NCI-H345 treated with DMSO at 0.1 percent for 48 hours (cell line): ENCODE measurements at regions not wholly inside any gene's neighbourhood (a gene's known extent, or its start where the extent isn't known, plus 50 kb on each side); places are given as distances from the start of the nearest gene placed in this dataset.

Experiments used
- DNase-seq: peaks from one replicate; lab custom pipeline; 2025; ENCODE audit not compliant: unreplicated experiment; lab: John Stamatoyannopoulos, UW

DNA sequence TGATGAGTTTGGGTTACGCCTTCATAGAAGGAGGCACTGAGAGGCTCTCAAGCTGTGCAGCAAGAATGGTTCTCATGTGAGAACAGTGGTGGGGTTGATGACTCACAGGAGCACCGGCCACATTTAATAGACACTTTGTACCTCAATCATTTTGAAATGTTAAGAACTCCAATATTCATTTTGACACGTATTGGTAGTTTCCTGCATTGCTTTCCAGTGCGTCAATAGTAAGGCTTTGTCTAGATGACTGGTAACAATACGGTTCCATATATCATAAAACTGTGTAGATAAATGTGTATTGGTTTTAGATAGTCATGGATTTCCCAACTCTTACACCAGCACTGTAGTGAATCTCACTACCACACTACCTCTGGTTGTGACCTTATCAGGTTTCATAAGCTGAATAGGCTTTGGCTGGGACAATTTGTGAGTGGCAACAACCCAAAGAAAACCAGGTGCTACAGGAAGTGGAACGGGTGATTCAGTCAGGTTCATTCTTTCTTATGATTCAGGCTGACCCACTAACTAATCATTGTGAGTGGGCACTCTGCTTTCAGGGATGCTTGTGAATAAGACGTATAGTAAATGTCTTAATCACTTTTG is 362.6 kb downstream of the KLF5 start:
- DNase-seq, result no peak

DNA sequence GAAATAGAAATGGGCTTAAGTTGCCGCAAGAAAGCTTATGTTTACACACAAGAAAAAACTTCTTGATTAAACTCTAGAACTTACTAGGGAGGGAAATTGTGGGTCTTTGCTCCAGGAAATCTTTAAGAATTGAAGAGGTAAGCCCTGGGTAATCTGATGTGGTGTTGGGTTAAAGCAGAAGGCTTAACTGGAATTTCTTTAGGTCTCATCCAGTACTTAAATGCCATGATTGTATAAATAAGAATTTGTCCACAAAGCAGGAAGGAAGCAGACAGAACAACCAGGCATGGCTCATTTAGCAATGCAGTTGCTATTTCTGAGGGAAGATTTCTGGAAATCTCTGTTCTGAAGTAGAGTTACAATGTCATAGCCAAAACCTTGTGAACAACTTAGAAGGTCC is 360.4 kb downstream of the KLF5 start:
- DNase-seq, result no peak

DNA sequence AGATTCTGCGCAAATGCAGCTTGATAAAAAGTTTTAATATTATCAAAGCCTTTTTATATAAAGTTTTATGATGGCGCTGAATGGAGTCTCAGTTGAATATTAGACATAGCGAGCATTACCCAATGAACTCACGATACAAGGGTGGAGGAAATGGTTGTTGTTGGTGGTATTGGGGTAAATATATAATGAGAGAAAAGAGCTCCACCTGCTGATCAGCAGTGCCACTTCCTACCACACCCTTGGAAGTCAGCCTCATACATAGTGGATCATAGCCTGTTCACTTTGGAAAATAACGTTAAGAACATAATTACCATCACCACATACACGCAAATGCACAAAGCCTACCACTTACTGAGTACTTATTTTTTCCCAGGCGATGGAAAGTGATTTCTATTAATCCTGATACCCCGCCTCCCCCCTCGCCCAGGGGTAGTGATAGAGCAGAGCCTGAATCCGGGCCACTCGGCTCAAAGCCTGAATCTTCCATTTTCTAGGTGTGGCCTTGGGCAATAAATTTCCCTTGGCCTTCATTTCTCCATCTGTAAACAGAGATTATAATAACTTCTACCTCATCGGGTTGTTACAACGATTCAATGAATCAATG is 358.3 kb downstream of the KLF5 start:
- no peak for DNase-seq

DNA sequence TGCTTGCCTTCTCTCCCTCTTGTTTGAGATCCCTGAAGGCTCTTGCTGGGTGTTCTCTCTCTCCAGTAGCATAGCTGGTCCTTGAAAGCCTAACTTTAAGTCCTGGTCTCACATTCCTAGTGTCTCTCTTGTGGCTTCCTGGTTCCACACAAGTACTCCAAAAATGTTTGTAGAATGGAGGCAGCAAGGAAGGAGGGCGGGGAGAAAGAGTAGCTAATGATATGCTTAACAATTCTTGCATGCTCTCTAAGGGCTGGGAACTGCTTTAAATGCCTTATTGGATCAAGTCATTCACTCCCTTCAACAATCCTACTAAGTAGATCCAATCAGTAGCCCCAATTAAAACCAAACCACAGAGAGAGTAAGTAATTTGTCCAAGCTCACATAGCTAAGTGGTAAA is 357.3 kb downstream of the KLF5 start:
- DNase-seq, result no peak

DNA sequence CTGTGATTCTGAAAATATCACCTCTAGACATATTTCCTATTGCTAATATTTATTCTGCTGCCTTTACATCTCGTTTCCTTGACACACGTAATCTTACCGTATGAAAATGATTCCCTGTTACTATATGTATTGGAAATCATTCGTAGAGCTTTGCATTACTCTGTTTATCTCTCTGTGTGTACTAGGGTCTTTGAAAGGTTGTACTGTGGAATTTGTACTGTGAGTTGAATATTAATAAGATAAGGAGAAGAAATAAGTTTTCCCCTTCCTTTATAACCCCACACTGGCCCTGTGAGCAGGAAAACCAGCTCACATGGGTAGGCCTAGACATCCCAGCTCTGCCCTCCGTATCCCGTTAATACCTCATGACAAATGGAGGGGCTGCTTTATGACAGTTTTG is 354.9 kb downstream of the KLF5 start:
- no peak for DNase-seq

DNA sequence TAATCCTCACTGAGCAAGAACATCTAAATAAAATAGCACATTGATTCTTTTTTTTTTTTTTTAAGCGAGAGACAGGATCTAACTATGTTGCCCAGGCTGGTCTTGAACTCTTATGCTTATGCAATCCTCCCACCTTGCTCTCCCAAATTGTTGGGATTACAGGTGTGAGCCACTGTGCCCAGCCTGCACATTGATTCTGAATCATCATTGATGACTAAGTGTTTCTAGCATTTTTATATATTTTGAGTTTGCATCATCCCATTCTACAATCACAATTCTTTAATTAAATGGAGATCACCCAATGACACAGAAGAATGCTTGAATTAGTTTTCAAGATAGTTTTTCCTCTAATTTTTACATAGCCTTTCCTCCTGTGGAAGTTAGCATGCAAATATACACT is 354.1 kb downstream of the KLF5 start:
- DNase-seq, result no peak

DNA sequence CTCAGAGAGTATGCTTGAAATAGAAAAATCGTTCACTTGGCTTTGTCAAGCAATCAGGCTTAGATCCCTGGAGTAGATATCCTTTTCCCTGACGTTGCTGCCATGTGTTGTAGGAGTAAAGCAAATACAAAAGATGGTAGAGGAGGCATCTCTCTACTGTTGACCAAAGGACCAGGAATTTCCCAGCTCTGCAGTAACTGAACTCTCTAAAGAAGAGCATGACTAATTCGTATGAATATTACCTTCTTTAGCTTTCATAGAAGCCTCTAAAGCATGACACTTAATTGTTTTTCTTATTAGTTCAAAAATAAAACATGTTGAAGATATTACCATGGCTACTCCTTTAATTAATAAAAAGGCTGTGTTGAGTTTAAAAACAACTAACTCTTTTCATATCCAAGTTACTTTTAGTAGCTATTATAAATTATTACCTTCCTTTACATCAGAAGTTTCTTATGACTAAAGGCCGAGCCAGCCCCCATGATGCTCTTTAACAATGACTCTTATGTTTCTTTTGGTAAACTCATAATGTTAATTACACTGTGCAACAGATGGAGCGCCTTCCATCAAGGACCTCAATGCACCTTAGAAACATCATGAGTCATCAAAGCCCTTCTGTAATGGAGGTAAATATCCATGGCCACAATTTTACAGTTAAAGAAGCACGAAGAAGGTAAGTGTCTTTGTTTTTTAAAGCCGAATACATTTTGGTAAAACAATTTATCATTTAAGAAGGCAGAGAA is 352.4 kb downstream of the KLF5 start:
- DNase-seq, result no peak

DNA sequence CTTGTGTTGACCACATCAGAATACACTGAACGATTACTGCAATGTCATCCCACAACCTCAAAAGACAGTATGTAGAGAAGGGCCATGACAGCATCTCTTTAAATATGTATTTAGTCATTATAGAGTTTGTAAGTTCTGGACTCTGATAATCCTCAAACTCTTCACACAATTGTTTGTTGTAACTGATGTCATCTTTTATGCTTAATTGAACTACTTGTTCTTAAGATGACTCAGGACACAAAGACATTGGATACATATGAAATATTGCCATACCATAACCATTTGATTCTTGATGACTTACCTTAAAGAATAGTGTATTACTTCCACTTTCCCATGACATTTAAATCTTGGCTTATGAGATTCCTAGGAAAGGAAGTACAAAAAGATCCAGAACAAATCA is 347.6 kb downstream of the KLF5 start:
- no peak for DNase-seq

DNA sequence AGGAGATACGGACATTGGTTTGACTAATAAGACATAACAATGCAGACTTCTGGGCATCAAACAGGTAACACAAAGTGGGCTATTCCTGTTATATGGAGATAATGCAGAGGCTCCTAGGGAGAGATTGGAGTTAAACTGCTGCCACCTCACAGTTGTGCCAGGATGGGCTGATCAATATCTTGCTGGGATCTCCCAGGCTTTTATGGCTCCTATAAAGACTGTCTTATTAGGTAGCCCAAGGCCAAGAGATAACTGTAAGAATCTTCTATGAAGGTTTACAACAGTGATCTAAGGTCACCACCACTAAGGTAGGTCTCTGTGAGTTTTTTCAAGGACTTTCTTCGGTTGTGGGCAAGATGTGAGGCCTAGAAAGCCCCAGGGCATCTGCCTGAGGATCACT is 345.8 kb downstream of the KLF5 start:
- DNase-seq, result no peak

DNA sequence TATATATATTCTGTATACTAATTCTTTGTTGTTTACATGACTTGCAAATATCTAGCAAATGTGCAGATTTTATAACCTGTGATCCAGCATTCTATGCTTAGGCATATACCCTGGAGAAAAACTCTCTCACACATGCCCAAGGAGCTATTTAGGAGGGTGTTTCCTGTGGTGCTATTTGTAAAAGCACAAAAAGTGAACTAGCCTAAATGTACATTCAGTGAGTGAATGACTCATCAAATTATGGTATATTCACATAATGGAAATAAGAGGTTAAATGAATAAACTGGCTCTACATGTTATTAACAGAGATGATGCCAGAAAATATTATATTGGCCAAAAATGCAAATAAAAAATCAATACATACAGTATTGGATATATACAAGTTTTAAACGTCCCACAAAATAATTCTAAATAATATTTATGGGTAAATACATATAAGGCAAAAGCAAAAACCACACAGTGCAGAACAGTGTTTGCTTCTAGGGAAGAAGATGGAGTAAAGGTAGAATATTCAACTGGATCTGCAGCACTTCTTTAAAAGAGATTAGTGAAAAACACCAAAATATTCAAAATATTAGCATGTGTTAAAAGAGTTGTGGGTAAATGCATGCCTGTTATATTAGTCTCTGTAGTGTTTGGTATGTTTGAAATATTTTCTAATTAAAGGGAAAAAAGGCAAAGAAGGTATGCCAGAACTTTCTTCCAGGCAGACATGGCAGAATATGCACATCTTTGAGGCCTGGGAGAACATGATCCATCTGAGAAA is 344.7 kb downstream of the KLF5 start:
- no peak for DNase-seq

DNA sequence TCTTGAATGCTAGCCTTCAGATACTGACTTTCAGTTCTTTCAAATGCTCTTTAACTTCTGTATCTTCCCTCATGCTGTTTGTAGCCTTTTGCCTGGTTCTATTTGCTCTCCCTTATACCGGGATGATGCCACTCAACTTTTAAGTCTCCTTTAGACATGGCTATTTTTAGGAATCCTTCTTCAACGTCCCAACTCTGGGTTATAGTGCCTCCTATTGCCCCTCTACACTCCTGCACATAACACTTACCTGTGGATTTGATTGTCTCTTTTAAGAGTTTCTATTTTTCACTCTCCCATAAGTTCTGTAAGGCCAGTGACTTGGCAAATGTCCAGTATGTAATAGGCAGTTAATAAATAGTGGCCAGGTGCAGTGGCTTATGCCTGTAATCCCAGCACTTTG is 343.0 kb downstream of the KLF5 start:
- no peak for DNase-seq

DNA sequence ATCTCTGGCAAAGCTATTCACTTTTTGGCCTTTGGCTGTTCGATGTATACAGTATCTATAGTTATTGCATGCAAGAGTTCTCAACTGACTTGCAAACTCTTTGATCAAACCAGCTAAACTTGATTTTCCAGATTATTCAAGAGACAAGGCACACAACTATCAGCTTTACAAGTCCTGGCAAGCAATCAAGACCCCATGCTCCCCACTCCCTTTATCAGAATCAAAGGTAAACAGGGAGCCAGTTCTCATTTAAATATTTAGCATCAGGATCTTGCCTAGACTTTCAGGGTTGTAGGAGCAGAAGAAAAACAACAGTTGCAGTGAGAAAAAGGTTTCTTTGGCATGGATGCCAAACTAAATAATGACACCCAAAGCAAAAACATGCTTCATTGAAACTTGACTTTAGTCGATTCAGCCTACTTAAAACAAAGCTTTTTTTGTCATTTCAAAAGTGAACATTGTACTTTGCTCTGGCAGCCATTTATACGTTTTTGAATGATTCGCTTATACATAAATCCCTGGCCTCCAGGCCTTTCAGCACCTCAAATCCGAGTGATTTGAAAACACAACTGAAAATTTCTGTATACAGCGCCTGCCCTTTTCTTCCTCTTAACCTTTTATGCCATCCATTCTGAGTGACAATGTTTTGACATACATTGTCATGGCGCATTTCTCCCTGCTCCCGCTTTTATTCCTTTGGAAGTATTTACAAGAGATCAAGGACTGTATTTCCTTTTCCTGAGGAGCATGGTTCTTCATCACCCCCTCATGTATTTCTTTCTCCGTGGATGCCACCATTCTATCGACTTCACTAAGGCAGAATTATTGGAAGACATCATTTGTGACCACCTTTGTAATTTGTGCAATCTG is 340.8 kb downstream of the KLF5 start:
- DNase-seq, result peak; percentile 82

DNA sequence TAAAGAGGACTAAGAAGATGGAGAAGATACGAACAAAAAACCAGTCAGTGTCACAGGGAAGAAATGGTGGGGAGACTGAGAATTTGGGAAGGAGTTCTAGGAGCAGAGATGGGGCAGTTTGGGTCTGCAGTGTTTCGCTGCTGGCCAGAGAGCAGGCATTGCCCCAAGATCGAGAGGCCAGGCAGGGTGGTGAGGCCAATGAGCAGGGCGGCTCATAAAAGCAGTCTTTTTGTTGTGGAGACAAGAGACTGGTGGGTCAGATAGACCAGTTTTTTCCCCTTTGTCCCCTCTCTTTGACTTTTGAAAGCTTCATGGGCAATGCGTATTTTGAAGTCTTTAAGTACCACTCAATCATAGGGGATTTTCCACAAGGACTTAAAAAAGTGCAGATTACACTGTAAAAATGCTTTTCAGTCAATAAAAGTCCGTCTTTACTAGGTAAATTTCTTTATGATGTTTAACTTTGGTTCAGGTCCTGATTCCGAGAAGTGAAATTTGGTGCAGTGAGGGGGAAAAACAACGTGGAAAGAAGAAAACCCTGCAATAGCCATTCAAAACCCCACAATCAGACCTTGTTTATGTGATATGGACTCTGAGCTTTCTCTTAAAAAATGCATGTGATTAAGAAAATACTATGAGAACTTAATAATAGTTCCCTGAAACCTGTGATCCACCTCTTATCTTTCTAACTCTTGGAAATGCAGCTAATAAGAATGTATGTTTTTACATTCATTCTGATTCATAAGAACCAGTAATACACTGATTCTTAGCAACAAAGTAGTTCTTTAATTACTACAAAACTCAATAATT is 338.9 kb downstream of the KLF5 start:
- no peak for DNase-seq

DNA sequence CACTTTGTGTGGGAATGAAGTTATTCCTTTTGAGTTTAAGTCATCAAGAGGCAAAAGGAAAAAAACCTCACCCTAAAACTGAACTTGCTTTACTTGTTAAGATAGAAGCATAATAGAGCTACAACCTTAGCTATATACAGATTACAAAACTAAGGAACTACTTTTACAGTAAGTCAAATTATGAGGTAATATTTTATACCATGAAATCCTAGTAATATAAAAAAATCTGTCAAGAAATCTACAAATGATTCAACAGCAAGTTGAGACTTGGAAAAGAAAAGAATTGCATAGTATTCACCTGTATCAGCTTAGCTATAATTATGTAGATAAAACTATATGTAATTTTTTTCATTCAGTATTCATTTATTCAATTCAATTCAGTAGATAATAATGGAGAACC is 335.3 kb downstream of the KLF5 start:
- DNase-seq, result no peak

DNA sequence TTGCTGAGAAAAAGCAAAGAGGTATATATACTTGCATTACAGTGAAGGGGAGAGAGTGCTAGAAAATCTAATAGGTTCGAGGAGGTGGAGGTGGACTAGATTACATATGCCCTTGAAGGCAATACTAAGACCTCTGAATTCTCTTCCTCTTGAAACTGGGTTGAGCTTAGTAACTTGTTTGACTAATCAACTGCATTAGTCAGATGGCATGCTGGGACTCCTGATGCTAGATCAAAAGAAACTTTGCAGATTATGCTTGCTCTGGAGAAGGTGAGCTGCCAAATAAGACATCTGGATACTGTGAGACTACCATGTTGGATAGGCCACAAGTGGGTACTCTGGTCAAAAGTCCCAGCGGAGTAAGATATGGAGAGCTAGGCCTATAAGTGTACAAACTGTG is 331.3 kb downstream of the KLF5 start:
- no peak for DNase-seq

DNA sequence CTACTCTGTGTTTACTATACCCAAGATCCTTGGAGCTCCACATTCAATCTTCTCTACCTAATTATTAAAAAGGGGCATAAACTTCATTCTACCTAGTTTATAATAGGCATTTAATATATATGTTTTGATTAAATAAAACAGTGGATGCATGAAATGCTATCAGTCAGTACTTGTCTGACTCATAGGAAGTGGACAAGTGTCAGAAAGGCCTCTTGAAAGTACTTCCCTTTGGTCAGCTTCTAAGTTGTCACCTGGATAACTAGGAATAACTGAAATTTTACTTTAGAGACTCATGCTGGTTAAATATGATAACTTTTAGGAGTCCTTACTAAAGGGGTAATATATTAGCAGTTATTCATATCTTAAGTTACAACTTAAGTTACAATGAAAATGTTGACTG is 329.8 kb downstream of the KLF5 start:
- DNase-seq, result no peak

DNA sequence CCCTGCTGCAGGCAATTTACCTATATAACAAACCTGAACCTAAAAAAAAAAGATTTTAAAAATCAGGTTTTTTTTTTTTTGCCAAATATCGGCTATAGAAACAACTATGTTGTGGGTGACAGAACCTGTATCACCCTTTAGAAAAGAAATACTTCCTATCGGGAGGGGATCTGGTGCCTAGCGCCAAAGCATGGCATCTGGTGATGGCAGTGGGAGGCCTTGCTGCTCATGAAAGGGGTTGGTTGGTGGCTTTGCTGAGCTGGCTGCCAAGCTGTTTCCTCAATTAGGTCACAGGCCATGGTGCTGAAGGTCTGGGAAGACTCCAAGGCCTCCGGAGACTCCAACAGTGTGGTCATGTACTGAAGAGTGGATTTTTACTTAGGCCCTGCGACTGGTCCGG is 328.5 kb downstream of the KLF5 start:
- no peak for DNase-seq

DNA sequence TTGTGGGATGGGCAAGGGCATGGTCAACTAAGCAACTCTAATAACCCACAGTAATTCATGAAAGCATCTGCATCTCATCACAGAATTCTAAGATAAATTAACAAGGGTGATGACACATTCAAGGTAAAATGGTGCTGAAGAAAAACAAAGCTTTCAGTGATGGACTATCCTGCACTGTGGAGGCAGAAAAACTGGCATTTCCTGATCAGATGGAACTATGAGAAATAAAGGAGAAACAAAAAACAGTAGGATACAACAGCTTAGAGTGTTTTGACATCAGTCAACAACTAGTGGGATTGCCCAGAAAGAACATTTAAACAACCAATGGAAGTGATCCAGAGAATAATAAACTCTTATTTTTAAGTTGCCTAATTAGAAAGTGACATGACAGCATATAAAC is 327.0 kb downstream of the KLF5 start:
- DNase-seq, result no peak

DNA sequence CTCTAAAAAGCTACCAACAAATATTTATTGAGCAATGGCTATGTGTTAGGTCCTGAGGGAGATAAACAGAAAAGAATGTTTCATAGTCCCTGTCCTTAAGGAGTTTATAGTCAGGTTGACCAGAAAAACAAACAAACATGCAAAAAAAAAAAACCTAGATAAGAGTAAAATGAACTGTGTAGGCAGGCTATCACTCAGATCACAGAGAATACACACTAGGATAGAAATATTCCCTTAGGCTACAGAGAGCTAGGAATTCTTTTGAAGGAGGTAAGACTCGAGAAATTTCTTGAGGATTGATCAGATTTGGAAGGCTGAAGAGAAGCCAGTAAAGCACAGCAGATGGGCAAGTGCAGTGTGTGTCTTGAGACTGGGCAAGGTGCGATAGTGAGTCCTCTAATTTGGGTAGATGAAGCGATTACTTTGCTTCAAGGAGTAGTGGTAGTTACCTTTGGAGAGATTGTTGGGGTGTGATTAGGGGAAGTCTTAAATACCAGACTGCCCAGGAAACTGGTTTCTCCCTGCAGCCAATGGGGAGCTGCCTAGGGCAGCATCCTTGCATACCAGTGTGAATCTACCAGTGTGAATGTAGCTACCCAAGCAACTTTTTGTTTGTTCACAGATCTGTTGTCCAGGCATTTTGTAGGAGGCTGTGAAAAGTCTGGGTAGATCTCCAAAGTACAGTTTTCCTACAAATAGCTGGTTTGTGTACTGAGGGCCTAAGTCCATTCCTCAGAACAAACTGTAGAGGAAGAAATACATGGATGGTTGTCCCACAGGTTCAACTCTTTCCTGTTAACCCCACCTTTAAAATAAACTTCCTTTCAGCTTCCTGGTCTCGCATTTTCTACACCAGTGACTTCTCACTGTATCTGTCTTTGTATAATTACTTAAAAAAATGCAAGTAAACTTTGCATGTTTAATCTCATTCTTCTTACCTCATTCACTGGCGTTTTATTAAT is 314.1 kb downstream of the KLF5 start:
- DNase-seq, result no peak
